ENCODE measurements at regions not wholly inside any gene's neighbourhood (a gene's known extent, or its start where the extent isn't known, plus 50 kb on each side); places are given as distances from the start of the nearest gene placed in this dataset.
"Not testable (repeated sequence)": the region's sequence is repeated elsewhere in the genome, so short reads cannot be mapped to it uniquely, and the experiment has no call there.

DNA sequence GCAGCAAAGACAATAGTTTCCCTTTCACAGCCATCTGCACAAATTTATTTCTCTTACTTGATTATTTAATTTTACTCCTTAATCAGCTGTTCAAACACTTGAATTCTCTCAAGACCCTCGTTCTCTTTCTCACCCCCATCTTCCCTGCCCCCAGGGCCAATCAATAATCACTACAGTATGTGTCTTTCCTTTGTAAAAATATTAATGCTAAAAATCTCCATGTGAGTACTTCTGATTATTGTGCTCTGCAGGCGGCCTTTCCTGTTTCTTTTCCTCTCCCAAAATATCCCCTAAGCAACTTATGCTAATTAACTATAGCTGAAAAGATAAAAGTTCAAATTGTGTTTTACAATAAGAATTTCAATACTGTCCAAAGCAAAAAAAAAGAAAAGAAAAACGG lies 617.0 kb upstream of the CBLB start:
- no peaks in the 10 kb centered on the region for H4K20me1 ChIP-seq (ENCODE audit: insufficient read depth, low read length)
- DNase-seq (no peak), ATAC-seq (ENCODE audit: insufficient read depth, low read depth) (no peak)
- H3K9me3 ChIP-seq (ENCODE audit: insufficient read depth, low read length, severe bottlenecking): no peaks in the 10 kb centered on the region
- H3K4me3 ChIP-seq (ENCODE audit: low read depth in 1 of 2, low read length in 2 of 2): no peak overlapping the region
- H3K36me3 ChIP-seq (ENCODE audit: insufficient read depth, low read length): no peaks in the 10 kb centered on the region
- H3K9ac ChIP-seq (ENCODE audit: low read depth, low read length): no peak overlapping the region
- H3K4me1 ChIP-seq (ENCODE audit: insufficient read depth, low read length): no peaks in the 10 kb centered on the region
- no peaks in the 10 kb centered on the region for H3K79me2 ChIP-seq (ENCODE audit: insufficient read depth, low read length)
- H2AFZ ChIP-seq (ENCODE audit: low read depth, low read length): no peak overlapping the region
- H3K27ac ChIP-seq (ENCODE audit: low read length): no peak overlapping the region
- no peaks in the 10 kb centered on the region for H3K27me3 ChIP-seq (ENCODE audit: insufficient read depth, low read length, poor library complexity)
- TF ChIP-seq, protein P1, sequence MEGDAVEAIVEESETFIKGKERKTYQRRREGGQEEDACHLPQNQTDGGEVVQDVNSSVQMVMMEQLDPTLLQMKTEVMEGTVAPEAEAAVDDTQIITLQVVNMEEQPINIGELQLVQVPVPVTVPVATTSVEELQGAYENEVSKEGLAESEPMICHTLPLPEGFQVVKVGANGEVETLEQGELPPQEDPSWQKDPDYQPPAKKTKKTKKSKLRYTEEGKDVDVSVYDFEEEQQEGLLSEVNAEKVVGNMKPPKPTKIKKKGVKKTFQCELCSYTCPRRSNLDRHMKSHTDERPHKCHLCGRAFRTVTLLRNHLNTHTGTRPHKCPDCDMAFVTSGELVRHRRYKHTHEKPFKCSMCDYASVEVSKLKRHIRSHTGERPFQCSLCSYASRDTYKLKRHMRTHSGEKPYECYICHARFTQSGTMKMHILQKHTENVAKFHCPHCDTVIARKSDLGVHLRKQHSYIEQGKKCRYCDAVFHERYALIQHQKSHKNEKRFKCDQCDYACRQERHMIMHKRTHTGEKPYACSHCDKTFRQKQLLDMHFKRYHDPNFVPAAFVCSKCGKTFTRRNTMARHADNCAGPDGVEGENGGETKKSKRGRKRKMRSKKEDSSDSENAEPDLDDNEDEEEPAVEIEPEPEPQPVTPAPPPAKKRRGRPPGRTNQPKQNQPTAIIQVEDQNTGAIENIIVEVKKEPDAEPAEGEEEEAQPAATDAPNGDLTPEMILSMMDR (IDR thresholded peaks at IDR 0.05; ENCODE audit: borderline replicate concordance, extremely low read depth, low read length, poor library complexity, severe bottlenecking): no peak
- no peak overlapping the region for H3K4me2 ChIP-seq (ENCODE audit: insufficient read depth, low read length)

- not testable (repeated sequence) for H3K27ac ChIP-seq (ENCODE audit: low read length); H3K4me1 ChIP-seq (ENCODE audit: insufficient read depth, low read length); H2AFZ ChIP-seq (ENCODE audit: low read depth, low read length); H3K36me3 ChIP-seq (ENCODE audit: insufficient read depth, low read length); H3K4me3 ChIP-seq (ENCODE audit: low read depth in 1 of 2, low read length in 2 of 2); H4K20me1 ChIP-seq (ENCODE audit: insufficient read depth, low read length); H3K4me2 ChIP-seq (ENCODE audit: insufficient read depth, low read length); DNase-seq; ATAC-seq (ENCODE audit: insufficient read depth, low read depth); H3K27me3 ChIP-seq (ENCODE audit: insufficient read depth, low read length, poor library complexity); H3K9me3 ChIP-seq (ENCODE audit: insufficient read depth, low read length, severe bottlenecking); H3K9ac ChIP-seq (ENCODE audit: low read depth, low read length); H3K79me2 ChIP-seq (ENCODE audit: insufficient read depth, low read length)
Measured at GRCh38 chr3:106486945-106487639, 618.3 kb upstream of the CBLB start.

GRCh38 chr3:106488331-106488730 lies 619.5 kb upstream of the CBLB start:
- Histone ChIP-seq H3K27ac (ENCODE audit: low read length) (no peak overlapping the region), H3K36me3 (ENCODE audit: insufficient read depth, low read length) (no peaks in the 10 kb centered on the region), H3K79me2 (ENCODE audit: insufficient read depth, low read length) (no peaks in the 10 kb centered on the region), H3K9me3 (ENCODE audit: insufficient read depth, low read length, severe bottlenecking) (no peaks in the 10 kb centered on the region), H3K27me3 (ENCODE audit: insufficient read depth, low read length, poor library complexity) (no peaks in the 10 kb centered on the region), H3K9ac (ENCODE audit: low read depth, low read length) (no peak overlapping the region), H2AFZ (ENCODE audit: low read depth, low read length) (no peak overlapping the region), H3K4me3 (ENCODE audit: low read depth in 1 of 2, low read length in 2 of 2) (no peak overlapping the region), H4K20me1 (ENCODE audit: insufficient read depth, low read length) (no peaks in the 10 kb centered on the region), H3K4me1 (ENCODE audit: insufficient read depth, low read length) (no peaks in the 10 kb centered on the region), H3K4me2 (ENCODE audit: insufficient read depth, low read length) (no peak overlapping the region)
- TF ChIP-seq, protein P1 (IDR thresholded peaks at IDR 0.05; ENCODE audit: borderline replicate concordance, extremely low read depth, low read length, poor library complexity, severe bottlenecking): no peak
- no peak for TF ChIP-seq EZH2 (IDR thresholded peaks at IDR 0.05; ENCODE audit: borderline replicate concordance, low read depth, low read length, severe bottlenecking)
- no peak for DNase-seq
- no peak for ATAC-seq (ENCODE audit: insufficient read depth, low read depth)

- Histone ChIP-seq H3K9ac (ENCODE audit: low read depth, low read length) (no peak overlapping the region), H3K27me3 (ENCODE audit: insufficient read depth, low read length, poor library complexity) (no peaks in the 10 kb centered on the region), H3K27ac (ENCODE audit: low read length) (no peak overlapping the region), H3K79me2 (ENCODE audit: insufficient read depth, low read length) (no peaks in the 10 kb centered on the region), H3K4me3 (ENCODE audit: low read depth in 1 of 2, low read length in 2 of 2) (no peak overlapping the region), H3K9me3 (ENCODE audit: insufficient read depth, low read length, severe bottlenecking) (no peaks in the 10 kb centered on the region), H3K4me1 (ENCODE audit: insufficient read depth, low read length) (no peaks in the 10 kb centered on the region), H4K20me1 (ENCODE audit: insufficient read depth, low read length) (no peaks in the 10 kb centered on the region), H3K36me3 (ENCODE audit: insufficient read depth, low read length) (no peaks in the 10 kb centered on the region), H3K4me2 (ENCODE audit: insufficient read depth, low read length) (no peak overlapping the region), H2AFZ (ENCODE audit: low read depth, low read length) (no peak overlapping the region)
- DNase-seq (no peak), ATAC-seq (ENCODE audit: insufficient read depth, low read depth) (no peak)
- TF ChIP-seq EZH2 (IDR thresholded peaks at IDR 0.05; ENCODE audit: borderline replicate concordance, low read depth, low read length, severe bottlenecking): no peak
- TF ChIP-seq, protein P1 (IDR thresholded peaks at IDR 0.05; ENCODE audit: borderline replicate concordance, extremely low read depth, low read length, poor library complexity, severe bottlenecking): no peak
Measured at GRCh38 chr3:106491796-106492195, 623.0 kb upstream of the CBLB start.
